Right lobe of liver (tissue), 4 donors: ENCODE measurements at regions not wholly inside any gene's neighbourhood (a gene's known extent, or its start where the extent isn't known, plus 50 kb on each side); places are given as distances from the start of the nearest gene placed in this dataset.
"Not testable (repeated sequence)": the region's sequence is repeated elsewhere in the genome, so short reads cannot be mapped to it uniquely, and the experiment has no call there.

ENCODE experiments used
- CTCF ChIP-seq, 4 donors: fragments of 200-600 bp in 3 of 4; fragments of 450-650 bp in 1 of 4; IDR thresholded peaks; one replicate each; pipeline versions ENCODE4 v1.5.1 to v1.8.0; 2016 to 2022; ENCODE audit warnings: antibody characterized with exemption in 4 of 4, mild to moderate bottlenecking in 2 of 4
- POLR2A ChIP-seq: fragments of 450-650 bp; IDR thresholded peaks from one replicate; pipeline ENCODE4 v1.6.1; 2017; ENCODE audit warnings: antibody characterized with exemption, mild to moderate bottlenecking
- donor health status: DM: no; HTN: no; CAD: no.
- donor health status: DM: no; HTN: no; CAD: no.
- donor health status: DM: no; HTN: yes; CAD: no.

DNA sequence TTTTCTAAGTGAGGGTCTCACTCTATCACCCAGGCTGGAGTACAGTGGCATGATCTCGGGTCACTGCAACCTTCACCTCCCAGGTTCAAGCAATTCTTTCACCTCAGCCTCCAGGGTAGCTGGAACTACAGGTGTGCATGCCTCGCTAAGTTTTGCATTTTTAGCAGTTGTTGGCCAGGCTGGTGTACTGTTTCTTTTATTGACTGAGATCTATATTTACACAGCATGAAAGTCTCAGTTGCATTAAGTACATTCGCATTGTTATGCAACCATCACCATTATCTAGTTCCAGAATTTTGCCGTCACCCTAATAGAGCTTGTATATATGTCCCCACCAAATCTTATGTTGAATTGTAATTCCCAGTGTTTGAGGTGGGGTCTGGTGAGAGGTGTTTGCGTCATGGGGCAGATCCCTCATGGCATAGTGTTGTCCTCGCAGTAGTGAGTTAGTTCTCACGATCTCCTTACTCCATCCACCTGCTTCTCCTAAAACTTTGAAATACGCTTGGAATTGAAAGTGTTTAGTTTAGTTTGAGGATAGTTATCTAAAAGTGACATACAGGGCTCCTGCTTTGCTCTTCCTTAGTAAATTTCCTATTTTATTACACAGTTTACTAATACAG, 101.3 kb downstream of the SYT15B start:
- not testable (repeated sequence) for TF ChIP-seq CTCF (IDR thresholded peaks at IDR 0.05); POLR2A
